GM21529 (cell line): ENCODE measurements at regions not wholly inside any gene's neighbourhood (a gene's known extent, or its start where the extent isn't known, plus 50 kb on each side); places are given as distances from the start of the nearest gene placed in this dataset.
"Not testable (repeated sequence)": the region's sequence is repeated elsewhere in the genome, so short reads cannot be mapped to it uniquely, and the experiment has no call there.

Experiments used
- ATAC-seq: cut with Tn5 transposase; IDR thresholded peaks from one replicate; pipeline ENCODE4 v1.9.1; 2021; ENCODE audit not compliant: unreplicated experiment

- ATAC-seq: peak; percentile 80
Observed at GRCh38 chr1:234851450-234852438, 241.8 kb upstream of the IRF2BP2 start.

- no peak for ATAC-seq
Observed at GRCh38 chr1:234849832-234850231, 239.9 kb upstream of the IRF2BP2 start.

GRCh38 chr1:234848972-234849649 lies 239.1 kb upstream of the IRF2BP2 start:
- no peak for ATAC-seq

- ATAC-seq: not testable (repeated sequence)
Observed at GRCh38 chr1:234846813-234847212, 236.8 kb upstream of the IRF2BP2 start.

DNA sequence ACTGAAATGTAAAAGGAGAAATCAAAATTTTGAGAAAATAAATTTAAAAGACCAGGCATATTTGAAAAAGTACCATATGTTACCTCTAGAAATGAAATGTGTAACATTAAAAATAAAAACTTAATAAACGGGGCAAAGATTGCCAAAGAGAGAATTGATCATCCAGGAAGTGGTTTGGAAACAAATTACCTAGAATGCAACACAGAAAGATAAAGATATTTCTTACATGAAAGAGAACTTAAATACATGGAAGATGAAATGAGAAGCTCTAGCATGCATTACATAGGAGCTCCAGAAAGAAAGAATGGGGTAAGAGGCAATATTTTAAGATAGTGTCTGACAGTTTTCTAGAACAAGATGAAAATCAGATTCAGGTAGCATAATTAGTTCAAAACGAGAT lies 235.9 kb upstream of the IRF2BP2 start:
- no peak for ATAC-seq

DNA sequence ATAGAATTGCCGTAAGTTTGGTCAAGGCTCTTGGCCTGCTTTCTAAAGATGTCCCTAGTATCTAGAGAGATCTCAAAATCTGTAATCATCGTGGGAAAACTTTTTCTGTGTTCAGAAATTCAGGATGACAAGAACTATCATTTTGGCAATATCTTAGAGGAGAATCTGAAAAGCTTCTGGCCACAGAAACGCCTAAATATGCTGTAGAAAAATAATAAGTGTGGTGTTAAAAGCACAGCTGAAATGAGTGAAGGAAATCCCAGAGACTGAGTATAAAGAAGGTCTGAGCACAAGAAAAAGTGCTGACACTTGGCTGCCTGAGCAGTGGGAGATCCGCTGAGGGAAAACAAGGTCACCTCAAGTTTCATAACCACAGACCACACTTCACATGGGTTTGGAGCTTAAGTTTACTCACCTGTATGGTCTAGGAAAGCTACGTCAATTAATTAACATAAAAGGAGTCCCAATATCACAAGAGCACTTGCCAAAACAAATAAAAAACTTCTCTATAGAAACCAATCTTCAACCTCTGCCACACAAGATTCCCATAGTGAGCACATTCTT lies 235.2 kb upstream of the IRF2BP2 start:
- ATAC-seq: no peak

DNA sequence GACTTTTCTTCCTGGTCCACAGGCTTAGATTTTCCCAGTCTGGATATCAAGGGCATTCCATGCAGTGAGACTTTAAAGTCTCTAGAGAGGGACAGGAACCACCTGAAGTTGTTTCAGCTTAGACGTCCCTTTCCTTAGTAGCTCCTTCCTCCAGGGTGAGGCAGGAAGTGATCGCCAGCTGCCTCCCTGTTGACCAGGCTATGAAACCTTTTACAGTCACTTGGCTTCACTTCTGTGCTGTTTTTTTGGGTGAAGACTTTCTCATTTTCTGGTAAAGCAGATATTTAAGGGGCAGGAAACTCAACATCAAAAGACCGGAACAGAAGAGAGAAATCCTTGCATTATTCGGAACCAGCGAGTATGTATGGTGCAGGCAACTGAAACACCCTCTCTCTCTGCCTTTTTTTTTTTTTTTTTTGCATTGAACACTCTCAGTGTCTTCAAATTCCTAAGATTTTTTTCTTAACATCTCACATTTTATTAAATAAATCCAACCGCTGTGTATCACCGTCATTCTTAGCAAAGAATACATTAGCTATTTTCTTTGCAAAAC lies 234.6 kb upstream of the IRF2BP2 start:
- ATAC-seq: peak; percentile 24

DNA sequence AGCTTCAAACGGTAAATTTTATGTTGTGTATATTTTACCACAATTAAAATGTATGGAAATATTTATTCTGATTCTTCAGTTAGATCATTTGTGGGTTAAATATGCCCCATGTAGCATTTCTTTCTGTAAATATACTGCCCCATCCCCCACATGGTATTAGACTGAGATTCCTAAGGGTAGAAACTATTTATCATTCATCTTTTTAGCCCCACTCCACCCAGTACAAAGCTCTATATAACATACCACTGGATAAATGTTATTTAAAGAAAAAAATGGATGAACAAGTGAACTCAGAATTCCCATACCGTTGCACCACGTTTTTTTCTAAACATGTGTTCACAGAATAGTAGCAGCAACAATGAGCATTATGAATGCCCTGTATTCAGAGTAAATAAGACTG lies 234.0 kb upstream of the IRF2BP2 start:
- ATAC-seq: no peak

DNA sequence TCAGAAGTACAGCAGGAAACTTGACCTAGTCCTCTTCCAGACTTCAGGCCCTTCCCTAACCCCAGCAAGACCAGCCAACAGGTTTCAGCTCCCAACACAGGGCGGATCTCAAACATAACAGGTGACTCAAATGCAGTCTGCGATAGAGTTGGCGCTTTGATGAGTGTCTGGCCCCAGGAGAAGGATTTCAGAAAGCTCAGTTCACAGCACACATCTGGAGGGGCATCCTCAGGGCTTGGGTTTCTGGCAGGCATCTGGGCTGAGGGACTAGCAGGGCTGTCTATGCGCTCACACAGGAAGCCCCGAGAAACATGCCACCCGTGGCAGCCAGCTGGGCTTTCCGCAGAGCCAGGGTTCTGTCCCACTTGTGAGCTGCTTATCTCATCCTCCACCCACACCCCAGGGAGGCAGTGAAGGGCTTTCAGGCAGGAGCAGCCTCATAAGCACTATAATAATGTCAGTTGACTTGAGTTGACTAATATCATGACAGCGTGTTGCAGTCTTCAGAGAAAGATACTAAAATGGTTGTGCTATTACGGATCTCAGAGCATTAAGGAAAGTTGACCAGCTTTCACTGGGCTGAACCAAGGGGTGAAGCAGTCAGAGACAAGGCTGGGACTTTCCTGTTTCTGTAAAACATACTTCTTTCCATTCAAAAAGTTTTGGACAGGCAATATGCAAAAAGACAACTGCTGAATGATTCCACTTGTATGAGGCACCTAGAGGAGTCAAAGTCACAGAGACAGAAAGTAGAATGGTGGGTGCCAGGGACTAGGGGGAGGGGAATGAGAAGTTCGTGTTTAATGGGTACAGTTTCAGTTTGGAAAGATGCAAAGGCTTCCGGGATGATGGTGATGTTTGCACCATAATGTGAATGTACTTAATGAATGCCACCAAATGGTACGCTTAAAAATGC lies 233.0 kb upstream of the IRF2BP2 start:
- ATAC-seq: peak; percentile 77

DNA sequence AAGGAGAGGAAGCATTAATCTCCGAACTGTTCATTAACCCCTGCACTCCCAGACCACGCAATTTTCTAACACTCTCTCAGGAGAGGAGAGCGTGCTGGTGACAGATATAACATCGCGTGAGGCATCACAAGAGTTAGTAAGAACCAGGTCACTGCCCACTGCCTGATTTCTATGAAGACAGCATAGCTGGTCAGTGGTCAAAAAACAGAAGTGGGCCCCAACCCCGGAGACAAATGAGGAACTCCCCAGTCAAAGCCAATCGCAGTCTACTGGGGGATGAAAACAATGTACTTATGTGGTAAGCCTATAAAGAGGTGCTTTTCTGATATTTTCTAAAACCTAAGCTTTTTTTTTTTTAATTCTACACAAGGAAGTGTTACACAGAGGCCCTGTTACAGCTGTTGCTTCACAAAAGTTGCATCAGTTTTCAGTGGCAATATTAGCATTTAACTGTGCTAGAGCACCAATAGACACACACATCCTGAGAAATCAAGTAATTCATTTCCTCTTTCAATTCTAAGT lies 231.8 kb upstream of the IRF2BP2 start:
- no peak for ATAC-seq

DNA sequence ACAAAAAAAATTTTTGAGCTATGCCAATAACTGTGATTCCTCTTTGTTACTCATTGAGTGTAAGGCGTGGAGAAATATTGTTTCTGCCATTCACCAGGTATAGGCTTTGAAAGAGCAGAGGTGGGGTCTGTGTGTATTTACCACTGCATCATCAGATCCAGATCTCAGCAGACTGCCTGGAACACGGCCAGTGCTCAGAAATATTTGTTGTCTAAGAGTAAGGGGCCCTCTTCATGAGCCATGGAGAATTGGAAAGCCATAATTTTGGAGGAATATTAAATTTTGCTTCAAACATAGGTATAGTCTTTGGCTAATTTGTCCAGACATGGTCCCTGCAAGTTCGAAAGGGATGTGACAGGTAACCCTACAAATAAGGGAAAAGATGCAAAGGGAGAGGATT lies 231.3 kb upstream of the IRF2BP2 start:
- no peak for ATAC-seq

DNA sequence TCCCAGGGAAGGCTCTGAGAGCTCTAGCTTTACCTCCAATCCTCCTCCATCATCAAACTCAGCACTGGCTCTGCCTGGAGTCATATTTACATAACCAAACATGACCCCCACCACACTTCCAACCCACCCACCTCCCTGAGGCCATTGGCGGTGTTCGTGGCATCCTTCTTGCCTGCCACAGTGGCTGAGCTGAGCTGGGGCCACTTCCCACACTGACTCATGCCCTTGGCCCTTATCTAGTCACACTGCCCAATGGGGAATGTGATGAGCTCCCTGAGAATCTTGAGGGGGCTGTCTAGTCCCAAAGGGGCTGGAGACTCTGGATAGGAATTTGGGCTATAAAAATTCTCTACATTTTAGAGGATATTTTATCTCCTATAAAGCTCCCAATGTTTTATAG lies 230.9 kb upstream of the IRF2BP2 start:
- ATAC-seq: no peak

- ATAC-seq: no peak
Observed at GRCh38 chr1:234840253-234840652, 230.3 kb upstream of the IRF2BP2 start.

DNA sequence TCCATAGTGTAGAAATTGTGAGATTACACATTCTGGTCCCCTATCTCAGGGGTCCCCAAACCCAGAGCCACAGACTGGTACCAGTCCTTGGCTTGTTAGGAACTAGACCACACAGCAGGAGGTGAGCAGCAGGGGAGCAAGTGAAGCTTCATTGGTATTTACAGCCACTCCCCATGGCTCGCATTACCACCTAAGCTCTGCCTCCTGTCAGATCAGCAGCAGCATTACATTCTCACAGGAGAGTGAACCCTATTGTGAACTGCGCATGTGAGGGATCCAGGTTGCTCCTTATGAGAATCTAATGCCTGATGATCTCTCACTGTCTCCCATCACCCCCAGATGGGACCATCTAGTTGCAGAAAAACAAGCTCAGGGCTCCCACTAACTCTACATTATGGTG lies 229.7 kb upstream of the IRF2BP2 start:
- ATAC-seq: no peak

DNA sequence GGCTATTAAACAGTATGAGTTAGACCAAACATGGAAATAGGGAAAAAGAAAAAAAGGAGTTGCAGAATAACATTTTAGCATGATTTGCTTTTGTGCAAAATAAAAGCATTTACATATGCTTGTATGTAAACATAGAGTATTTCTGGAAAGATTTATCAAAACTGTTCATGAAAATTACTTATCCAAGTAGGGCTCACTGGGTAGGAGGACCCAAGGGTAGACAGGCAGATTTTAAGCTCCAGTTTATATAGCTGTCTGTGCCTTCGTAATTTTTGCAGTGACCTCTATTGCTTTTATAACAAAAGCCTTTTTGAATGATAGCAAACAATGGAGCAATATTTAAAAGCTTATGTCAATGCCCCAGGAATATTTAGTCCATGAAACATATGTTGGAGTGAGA lies 228.8 kb upstream of the IRF2BP2 start:
- ATAC-seq: no peak

GRCh38 chr1:234838182-234838581 lies 228.2 kb upstream of the IRF2BP2 start:
- no peak for ATAC-seq

DNA sequence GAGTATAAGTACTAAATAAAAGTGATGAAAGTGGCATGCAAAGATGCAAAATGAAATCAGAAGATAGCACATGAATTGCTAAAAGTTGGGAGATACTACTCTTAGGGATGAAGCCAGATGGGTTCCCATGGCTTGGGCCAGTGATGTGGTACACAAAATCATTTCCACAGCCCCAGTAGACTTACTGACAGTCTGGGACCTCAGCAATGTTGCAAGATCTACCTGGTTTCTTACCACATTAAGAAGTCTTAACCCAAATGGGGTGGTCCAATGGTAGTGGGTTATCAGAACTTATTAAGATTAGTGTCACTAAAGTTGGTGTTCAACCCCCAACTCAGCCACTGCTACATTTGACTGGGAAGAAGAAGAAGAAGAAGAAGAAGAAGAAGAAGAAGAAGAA lies 227.7 kb upstream of the IRF2BP2 start:
- ATAC-seq: no peak

GRCh38 chr1:234836776-234837357 lies 226.9 kb upstream of the IRF2BP2 start:
- ATAC-seq: no peak

DNA sequence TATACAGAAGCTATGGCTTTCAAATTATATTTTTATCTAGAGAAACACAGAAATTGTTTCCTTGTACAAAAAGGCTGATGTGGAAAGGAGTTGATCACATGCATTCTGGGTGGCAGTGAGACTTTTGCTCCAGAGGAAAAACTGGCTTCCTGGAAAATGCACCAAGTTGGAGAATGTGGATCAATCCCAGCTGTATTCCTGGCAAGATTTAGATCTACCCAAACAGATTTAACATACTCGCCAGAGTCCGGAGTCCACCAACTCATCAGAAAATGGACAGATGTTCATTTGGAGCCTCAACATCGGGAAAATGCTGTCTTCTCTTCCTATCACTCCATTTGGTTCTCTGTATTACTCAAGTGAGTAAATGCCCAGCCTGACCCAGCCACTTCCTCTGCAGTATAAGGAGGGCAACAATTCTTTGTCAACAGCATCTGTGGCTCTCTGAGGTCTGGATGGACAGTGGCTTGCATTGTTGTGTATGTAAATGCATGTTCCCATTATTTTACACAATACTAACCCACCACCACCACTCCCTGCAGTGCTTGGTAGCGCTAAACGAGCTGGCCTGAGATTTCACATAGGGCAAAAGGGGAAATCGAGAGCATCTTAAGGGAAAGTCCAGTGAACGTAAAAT lies 226.2 kb upstream of the IRF2BP2 start:
- ATAC-seq: no peak
